22Rv1 (cell line): ENCODE measurements at regions not wholly inside any gene's neighbourhood (a gene's known extent, or its start where the extent isn't known, plus 50 kb on each side); places are given as distances from the start of the nearest gene placed in this dataset.

Experiments used
- ZFX ChIP-seq: fragments of 450-650 bp; IDR thresholded peaks from 2 replicates; pipeline ENCODE4 v1.6.1; 2017; ENCODE audit warnings: antibody characterized with exemption, borderline replicate concordance
- TF ChIP-seq, protein P1 (sequence below): fragments of 450-650 bp; IDR thresholded peaks from 2 replicates; pipeline ENCODE4 v1.5.1; 2017; ENCODE audit warnings: mild to moderate bottlenecking

DNA sequence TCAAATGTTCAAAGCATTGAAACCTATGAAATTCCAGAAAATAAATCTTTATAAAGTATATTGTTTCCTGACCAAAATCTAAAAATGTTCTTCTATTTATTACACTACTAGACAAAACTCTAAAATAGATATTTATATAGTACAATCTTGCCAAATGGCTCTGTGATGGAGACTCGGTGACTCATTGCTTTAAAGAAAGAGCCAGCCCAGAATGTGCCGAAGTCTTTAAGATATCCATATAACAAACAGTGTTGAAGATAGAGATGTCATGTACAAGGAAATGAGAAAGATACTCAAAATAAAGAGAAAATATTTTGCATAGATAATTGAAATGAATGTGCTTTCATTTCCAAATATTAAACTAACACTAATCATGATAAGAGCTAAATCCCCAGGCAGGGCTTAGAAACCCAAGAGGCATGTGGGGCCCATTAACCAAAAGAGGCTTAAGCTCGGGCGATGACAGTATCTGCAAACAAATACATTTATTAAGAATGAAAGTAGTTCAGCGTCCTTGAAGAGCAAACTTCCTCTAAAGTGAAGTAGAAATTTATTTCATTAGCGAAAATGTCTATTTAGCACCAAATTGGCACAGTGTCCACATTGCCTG, 102.1 kb upstream of the FAM9B start:
- TF ChIP-seq, protein P1, sequence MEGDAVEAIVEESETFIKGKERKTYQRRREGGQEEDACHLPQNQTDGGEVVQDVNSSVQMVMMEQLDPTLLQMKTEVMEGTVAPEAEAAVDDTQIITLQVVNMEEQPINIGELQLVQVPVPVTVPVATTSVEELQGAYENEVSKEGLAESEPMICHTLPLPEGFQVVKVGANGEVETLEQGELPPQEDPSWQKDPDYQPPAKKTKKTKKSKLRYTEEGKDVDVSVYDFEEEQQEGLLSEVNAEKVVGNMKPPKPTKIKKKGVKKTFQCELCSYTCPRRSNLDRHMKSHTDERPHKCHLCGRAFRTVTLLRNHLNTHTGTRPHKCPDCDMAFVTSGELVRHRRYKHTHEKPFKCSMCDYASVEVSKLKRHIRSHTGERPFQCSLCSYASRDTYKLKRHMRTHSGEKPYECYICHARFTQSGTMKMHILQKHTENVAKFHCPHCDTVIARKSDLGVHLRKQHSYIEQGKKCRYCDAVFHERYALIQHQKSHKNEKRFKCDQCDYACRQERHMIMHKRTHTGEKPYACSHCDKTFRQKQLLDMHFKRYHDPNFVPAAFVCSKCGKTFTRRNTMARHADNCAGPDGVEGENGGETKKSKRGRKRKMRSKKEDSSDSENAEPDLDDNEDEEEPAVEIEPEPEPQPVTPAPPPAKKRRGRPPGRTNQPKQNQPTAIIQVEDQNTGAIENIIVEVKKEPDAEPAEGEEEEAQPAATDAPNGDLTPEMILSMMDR: no peak
- no peak for TF ChIP-seq ZFX
